Liver (tissue), 8 donors: ENCODE measurements at regions not wholly inside any gene's neighbourhood (a gene's known extent, or its start where the extent isn't known, plus 50 kb on each side); places are given as distances from the start of the nearest gene placed in this dataset.

Experiments used
- DNase-seq: peaks from one replicate; pipeline ENCODE4 v3.0.0-alpha.2; 2017; ENCODE audit warnings: low spot score
- H3K27ac ChIP-seq, 2 donors: one replicate each; pipeline ENCODE4 v1.7.0; 2013; ENCODE audit warnings: inconsistent platforms in 2 of 2, low read length in 2 of 2, control low read depth in 1 of 2, low read depth in 1 of 2, mild to moderate bottlenecking in 1 of 2
- H3K27me3 ChIP-seq, 4 donors: one replicate each; pipeline versions ENCODE4 v1.6.1 to v1.7.0; 2013; ENCODE audit warnings: low read length in 3 of 4, inconsistent platforms in 1 of 4, mild to moderate bottlenecking in 1 of 4, moderate library complexity in 1 of 4; ENCODE audit not compliant: control insufficient read depth in 4 of 4, insufficient read depth in 4 of 4
- H3K36me3 ChIP-seq, 4 donors: one replicate each; pipeline versions ENCODE4 v1.6.1 to v1.7.0; 2013; ENCODE audit warnings: low read length in 3 of 4, mild to moderate bottlenecking in 3 of 4, low read depth in 1 of 4, moderate library complexity in 1 of 4; ENCODE audit not compliant: control insufficient read depth in 4 of 4, insufficient read depth in 3 of 4
- H3K4me1 ChIP-seq, 4 donors: one replicate each; pipeline versions ENCODE4 v1.6.1 to v1.7.0; 2013; ENCODE audit warnings: low read length in 3 of 4, mild to moderate bottlenecking in 3 of 4, moderate library complexity in 1 of 4; ENCODE audit not compliant: control insufficient read depth in 4 of 4, insufficient read depth in 4 of 4
- H3K4me3 ChIP-seq, 3 donors: one replicate each; pipeline versions ENCODE4 v1.6.1 to v1.7.0; 2013; ENCODE audit warnings: low read length in 3 of 3, control low read depth in 1 of 3, low read depth in 1 of 3, mild to moderate bottlenecking in 1 of 3
- H3K9ac ChIP-seq, 2 donors: one replicate each; pipeline ENCODE4 v1.7.0; 2013; ENCODE audit warnings: low read length in 2 of 2, mild to moderate bottlenecking in 2 of 2, moderate library complexity in 2 of 2, control low read depth in 1 of 2, low read depth in 1 of 2
- H3K9me3 ChIP-seq, 4 donors: one replicate each; pipeline versions ENCODE4 v1.6.1 to v1.7.0; 2013; ENCODE audit warnings: low read length in 3 of 4; ENCODE audit not compliant: control insufficient read depth in 4 of 4
- ATF3 ChIP-seq: IDR thresholded peaks from 2 replicates; pipeline ENCODE4 v1.6.1; 2016; ENCODE audit warnings: antibody characterized with exemption
- CTCF ChIP-seq: fragments of 150-350 bp; IDR thresholded peaks from 2 replicates; pipeline ENCODE4 v1.5.1; 2017; ENCODE audit warnings: improper control_type of control experiment, low read depth, low read length; ENCODE audit not compliant: missing input control
- EGR1 ChIP-seq, 2 donors: IDR thresholded peaks; 2 replicates each; pipeline ENCODE4 v1.6.1; 2016 to 2018; ENCODE audit warnings: antibody characterized with exemption in 2 of 2, low read depth in 2 of 2
- FOXA1 ChIP-seq: IDR thresholded peaks from 2 replicates; pipeline ENCODE4 v1.6.1; 2016; ENCODE audit warnings: antibody characterized with exemption
- FOXA2 ChIP-seq: IDR thresholded peaks from 2 replicates; pipeline ENCODE4 v1.6.1; 2016; ENCODE audit warnings: antibody characterized with exemption
- GABPA ChIP-seq, 2 donors: IDR thresholded peaks in 1 of 2; conservative IDR thresholded peaks in 1 of 2; 2 replicates each; pipeline ENCODE4 v1.6.1; 2016; ENCODE audit warnings: antibody characterized with exemption in 2 of 2, mild to moderate bottlenecking in 1 of 2, moderate library complexity in 1 of 2
- HNF4G ChIP-seq: IDR thresholded peaks from 2 replicates; pipeline ENCODE4 v1.6.1; 2016; ENCODE audit warnings: antibody characterized with exemption
- JUND ChIP-seq, 2 donors: IDR thresholded peaks; 2 replicates each; pipeline ENCODE4 v1.6.1; 2016; ENCODE audit warnings: antibody characterized with exemption in 2 of 2
- MAX ChIP-seq: IDR thresholded peaks from 2 replicates; pipeline ENCODE4 v1.6.1; 2016; ENCODE audit warnings: antibody characterized with exemption
- NR2F2 ChIP-seq: IDR thresholded peaks from 2 replicates; pipeline ENCODE4 v1.6.1; 2016; ENCODE audit warnings: antibody characterized with exemption
- REST ChIP-seq: IDR thresholded peaks from 2 replicates; pipeline ENCODE4 v1.6.1; 2016; ENCODE audit warnings: antibody characterized with exemption, mild to moderate bottlenecking
- RXRA ChIP-seq, 2 donors: IDR thresholded peaks; 2 replicates each; pipeline ENCODE4 v1.6.1; 2017 to 2018; ENCODE audit warnings: antibody characterized with exemption in 2 of 2, mild to moderate bottlenecking in 1 of 2
- ZBTB33 ChIP-seq: IDR thresholded peaks from 2 replicates; pipeline ENCODE4 v1.6.1; 2016; ENCODE audit warnings: antibody characterized with exemption
- WGBS: extraction: QIAGEN DNeasy Blood & Tissue Kit; methylation state at CpG from one replicate; pipeline ENCODE4 v1.1.7; 2013; 5-methylcytosine and 5-hydroxymethylcytosine counted together
- donor health status: healthy.
- donor health status: healthy.
- donor health status: healthy.
- donor health status: healthy.
- donor health status: healthy.

GRCh38 chr7:148507787-148508186 lies 82.8 kb upstream of the C7orf33 start:
- Histone ChIP-seq H3K27ac (no peak overlapping the region), H3K9ac (no peak overlapping the region), H3K9me3 (no peaks in the 10 kb centered on the region), H3K4me1 (no peaks in the 10 kb centered on the region), H3K27me3 (no peaks in the 10 kb centered on the region), H3K36me3 (no peaks in the 10 kb centered on the region), H3K4me3 (no peak overlapping the region)
- DNase-seq: no peak
- TF ChIP-seq REST (no peak), JUND (IDR thresholded peaks at IDR 0.05) (no peak), CTCF (no peak), ZBTB33 (no peak), ATF3 (no peak), GABPA (IDR thresholded peaks at IDR 0.05 in 1 of 2, conservative IDR thresholded peaks at IDR 0.05 in 1 of 2) (no peak)
- 70% methylated on average over 7 of the region's 7 CpGs for WGBS

- no peak for DNase-seq
- no peak for TF ChIP-seq FOXA2
- Histone ChIP-seq H3K9ac (no peak overlapping the region), H3K36me3 (no peaks in the 10 kb centered on the region), H3K9me3 (no peaks in the 10 kb centered on the region), H3K27ac (no peak overlapping the region), H3K27me3 (no peaks in the 10 kb centered on the region), H3K4me3 (no peak overlapping the region), H3K4me1 (no peaks in the 10 kb centered on the region)
- 74% methylated on average over 4 of the region's 4 CpGs for WGBS
Observed at GRCh38 chr7:148514236-148514635, 76.3 kb upstream of the C7orf33 start.

GRCh38 chr7:148515237-148515636 lies 75.3 kb upstream of the C7orf33 start:
- Histone ChIP-seq H3K27me3 (no peaks in the 10 kb centered on the region), H3K9ac (no peak overlapping the region), H3K36me3 (no peaks in the 10 kb centered on the region), H3K4me1 (no peaks in the 10 kb centered on the region), H3K4me3 (no peak overlapping the region), H3K9me3 (no peaks in the 10 kb centered on the region), H3K27ac (no peak overlapping the region)
- no peak for DNase-seq
- WGBS: 87% methylated on average over 3 of the region's 3 CpGs
- TF ChIP-seq FOXA1 (no peak), ZBTB33 (no peak), GABPA (IDR thresholded peaks at IDR 0.05 in 1 of 2, conservative IDR thresholded peaks at IDR 0.05 in 1 of 2) (no peak), NR2F2 (no peak), ATF3 (no peak), HNF4G (no peak), RXRA (IDR thresholded peaks at IDR 0.05) (no peak), EGR1 (IDR thresholded peaks at IDR 0.05; ENCODE audit: low read depth in 2 of 2) (no peak), CTCF (no peak), MAX (no peak)
